Peyer's patch (tissue), 4 donors: ENCODE measurements at regions not wholly inside any gene's neighbourhood (a gene's known extent, or its start where the extent isn't known, plus 50 kb on each side); places are given as distances from the start of the nearest gene placed in this dataset.

Experiments
- DNase-seq, 3 donors: peaks; one replicate each; pipeline ENCODE4 v3.0.0-alpha.2; 2017 to 2019
- H3K27ac ChIP-seq, 4 donors: fragments of 200-600 bp; sonication (generic); one replicate each; pipeline ENCODE4 v1.5.1; 2016 to 2019
- H3K27me3 ChIP-seq, 2 donors: fragments of 200-600 bp; sonication (generic); one replicate each; pipeline ENCODE4 v1.5.1; 2019
- H3K36me3 ChIP-seq, 3 donors: fragments of 200-600 bp; sonication (generic); one replicate each; pipeline ENCODE4 v1.5.1; 2016 to 2019
- H3K4me1 ChIP-seq, 4 donors: fragments of 200-600 bp; sonication (generic); one replicate each; pipeline ENCODE4 v1.5.1; 2016 to 2019
- H3K4me3 ChIP-seq, 4 donors: fragments of 200-600 bp; sonication (generic); 1 replicate in 3 of 4; 2 replicates in 1 of 4; pipeline ENCODE4 v1.5.1; 2016 to 2019; ENCODE audit warnings: mild to moderate bottlenecking in 1 of 4
- H3K9me3 ChIP-seq, 4 donors: fragments of 200-600 bp; sonication (generic); one replicate each; pipeline ENCODE4 v1.5.1; 2016 to 2019; ENCODE audit warnings: mild to moderate bottlenecking in 1 of 4
- CTCF ChIP-seq, 6 experiments: fragments of 450-650 bp in 4 of 6; fragments of 200-600 bp in 2 of 6; sonication (generic) in 1 of 6; IDR thresholded peaks; one replicate each; pipeline ENCODE4 v1.5.1; 2017 to 2019; ENCODE audit warnings: antibody characterized with exemption in 6 of 6, mild to moderate bottlenecking in 3 of 6, moderate library complexity in 1 of 6
- POLR2A ChIP-seq, 2 donors: fragments of 450-650 bp; IDR thresholded peaks; one replicate each; pipeline ENCODE4 v1.5.1; 2017; ENCODE audit warnings: antibody characterized with exemption in 2 of 2, mild to moderate bottlenecking in 2 of 2, moderate library complexity in 2 of 2

DNA sequence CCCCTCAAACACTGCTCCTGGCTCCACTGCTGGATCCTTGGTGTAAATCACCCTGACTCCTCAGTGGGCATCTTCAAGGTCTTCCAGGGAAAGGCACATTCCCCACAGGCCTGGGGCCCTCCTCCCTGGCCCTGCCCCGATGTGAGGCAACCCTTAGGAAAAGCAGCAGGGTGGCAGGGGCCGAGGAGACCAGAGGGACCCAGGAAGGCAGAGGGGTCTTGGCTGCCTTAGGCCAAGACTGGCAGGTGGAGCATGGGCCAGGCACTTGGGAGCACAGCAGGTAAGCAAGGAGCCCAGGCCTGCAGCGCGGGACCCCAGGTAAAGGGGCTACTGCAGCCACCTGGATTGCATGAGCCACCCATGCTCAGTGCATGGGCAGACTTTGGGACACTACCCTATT lies 96.9 kb downstream of the GYPC start:
- DNase-seq: no peak
- TF ChIP-seq CTCF (IDR thresholded peaks at IDR 0.05) (no peak), POLR2A (IDR thresholded peaks at IDR 0.05) (no peak)
- Histone ChIP-seq H3K36me3 (no peaks in the 10 kb centered on the region), H3K4me3 (no peak overlapping the region), H3K27me3 (no peaks in the 10 kb centered on the region), H3K4me1 (no peaks in the 10 kb centered on the region), H3K9me3 (no peaks in the 10 kb centered on the region), H3K27ac (no peak overlapping the region)

- no peaks in the 10 kb centered on the region for H3K36me3 ChIP-seq
- no peaks in the 10 kb centered on the region for H3K27me3 ChIP-seq
These were observed 97.7 kb downstream of the GYPC start for GRCh38 chr2:126753501-126754212.

GRCh38 chr2:126754240-126755004 lies 98.5 kb downstream of the GYPC start:
- DNase-seq: no peak
- Histone ChIP-seq H3K4me1 (no peaks in the 10 kb centered on the region), H3K27ac (no peak overlapping the region), H3K27me3 (no peaks in the 10 kb centered on the region), H3K36me3 (no peaks in the 10 kb centered on the region), H3K9me3 (no peaks in the 10 kb centered on the region), H3K4me3 (no peak overlapping the region)
- TF ChIP-seq CTCF (IDR thresholded peaks at IDR 0.05): no peak
- TF ChIP-seq POLR2A (IDR thresholded peaks at IDR 0.05): no peak

More at GRCh38 chr2:126753501-126754212, 97.7 kb downstream of the GYPC start:
- no peak for DNase-seq
- Histone ChIP-seq H3K4me3 (no peak overlapping the region), H3K4me1 (no peaks in the 10 kb centered on the region), H3K9me3 (no peaks in the 10 kb centered on the region), H3K27ac (no peak overlapping the region)
- TF ChIP-seq CTCF (IDR thresholded peaks at IDR 0.05): no peak

- no peak for TF ChIP-seq CTCF (IDR thresholded peaks at IDR 0.05)
- no peak for TF ChIP-seq POLR2A (IDR thresholded peaks at IDR 0.05)
- Histone ChIP-seq H3K27ac (no peak overlapping the region), H3K4me3 (no peak overlapping the region), H3K9me3 (no peaks in the 10 kb centered on the region), H3K27me3 (no peaks in the 10 kb centered on the region), H3K36me3 (no peaks in the 10 kb centered on the region), H3K4me1 (no peaks in the 10 kb centered on the region)
- DNase-seq: peak in 1 of 3 donors; percentile 10
These were observed 100.2 kb downstream of the GYPC start for GRCh38 chr2:126756125-126756524.

- no peaks in the 10 kb centered on the region for H3K4me1 ChIP-seq
- H3K27ac ChIP-seq: no peak overlapping the region
- TF ChIP-seq POLR2A (IDR thresholded peaks at IDR 0.05): no peak
- TF ChIP-seq CTCF (IDR thresholded peaks at IDR 0.05): no peak
- H3K36me3 ChIP-seq: no peaks in the 10 kb centered on the region
- no peaks in the 10 kb centered on the region for H3K9me3 ChIP-seq
- peak in 1 of 3 donors; percentile 40 for DNase-seq
- no peaks in the 10 kb centered on the region for H3K27me3 ChIP-seq
- H3K4me3 ChIP-seq: no peak overlapping the region
These were observed 105.5 kb downstream of the GYPC start for GRCh38 chr2:126761256-126761980.
